Keratinocyte (primary cell): ENCODE measurements at regions not wholly inside any gene's neighbourhood (a gene's known extent, or its start where the extent isn't known, plus 50 kb on each side); places are given as distances from the start of the nearest gene placed in this dataset.

Source experiments
- CTCF ChIP-seq, 3 experiments: IDR thresholded peaks in 1 of 3; conservative IDR thresholded peaks in 1 of 3; optimal IDR thresholded peaks in 1 of 3; 2 replicates in 2 of 3; 3 replicates in 1 of 3; pipeline versions ENCODE3 to v1.5.1; 2011; ENCODE audit warnings: low read length in 3 of 3, mild to moderate bottlenecking in 3 of 3, moderate library complexity in 2 of 3, control low read depth in 1 of 3, inconsistent platforms in 1 of 3; ENCODE audit not compliant: insufficient read depth in 2 of 3; ENCODE audit errors: extremely low read depth in 1 of 3
- EZH2 ChIP-seq: IDR thresholded peaks from one replicate; pipeline ENCODE4 v1.6.1; 2012; ENCODE audit warnings: inconsistent platforms, mild to moderate bottlenecking, low read length, moderate library complexity

GRCh38 chr14:65957631-65958205 is 528.5 kb upstream of the CCDC196 start:
- TF ChIP-seq CTCF (optimal IDR thresholded peaks at IDR 0.05 in 1 of 3, IDR thresholded peaks at IDR 0.05 in 1 of 3, conservative IDR thresholded peaks at IDR 0.05 in 1 of 3; ENCODE audit: extremely low read depth in 1 of 3, insufficient read depth in 2 of 3, low read length in 3 of 3), result no peak
- no peak for TF ChIP-seq EZH2
